ENCODE measurements at regions not wholly inside any gene's neighbourhood (a gene's known extent, or its start where the extent isn't known, plus 50 kb on each side); places are given as distances from the start of the nearest gene placed in this dataset.

- no peak for TF ChIP-seq CTCF (IDR thresholded peaks at IDR 0.05)
- TF ChIP-seq POLR2A (IDR thresholded peaks at IDR 0.05) = no peak
Measured at GRCh38 chr3:182389071-182389815, 404.1 kb upstream of the ATP11B start.

All from uterus (tissue), 2 donors.